Type B pancreatic cell (in vitro differentiated cells): ENCODE measurements at regions not wholly inside any gene's neighbourhood (a gene's known extent, or its start where the extent isn't known, plus 50 kb on each side); places are given as distances from the start of the nearest gene placed in this dataset.

Experiments
- DNase-seq: peaks from one replicate; pipeline ENCODE4 v3.0.0; 2021; ENCODE audit warnings: mixed read lengths; ENCODE audit not compliant: unreplicated experiment; ENCODE audit errors: extremely low spot score
- H3K27ac Mint-ChIP-seq: 2 replicates; pipeline ENCODE4 v1.8.0; 2021; ENCODE audit warnings: mild to moderate bottlenecking, mixed read lengths
- H3K27me3 Mint-ChIP-seq: 2 replicates; pipeline ENCODE4 v1.8.0; 2021; ENCODE audit warnings: mixed read lengths
- H3K36me3 Mint-ChIP-seq: 2 replicates; pipeline ENCODE4 v1.8.0; 2021; ENCODE audit warnings: mixed read lengths
- H3K4me1 Mint-ChIP-seq: one replicate; pipeline ENCODE4 v1.8.0; 2021; ENCODE audit warnings: mixed read lengths; ENCODE audit not compliant: unreplicated experiment
- H3K4me3 Mint-ChIP-seq: 2 replicates; pipeline ENCODE4 v1.8.0; 2021; ENCODE audit warnings: mild to moderate bottlenecking, mixed read lengths
- H3K9me3 Mint-ChIP-seq: 2 replicates; pipeline ENCODE4 v1.8.0; 2021; ENCODE audit warnings: mixed read lengths
- TF ChIP-seq, protein P1 (sequence below): fragments of 200-600 bp; sonication (generic); conservative IDR thresholded peaks from 2 replicates; pipeline ENCODE4 v1.5.0; 2021; ENCODE audit warnings: antibody characterized with exemption, mild to moderate bottlenecking

DNA sequence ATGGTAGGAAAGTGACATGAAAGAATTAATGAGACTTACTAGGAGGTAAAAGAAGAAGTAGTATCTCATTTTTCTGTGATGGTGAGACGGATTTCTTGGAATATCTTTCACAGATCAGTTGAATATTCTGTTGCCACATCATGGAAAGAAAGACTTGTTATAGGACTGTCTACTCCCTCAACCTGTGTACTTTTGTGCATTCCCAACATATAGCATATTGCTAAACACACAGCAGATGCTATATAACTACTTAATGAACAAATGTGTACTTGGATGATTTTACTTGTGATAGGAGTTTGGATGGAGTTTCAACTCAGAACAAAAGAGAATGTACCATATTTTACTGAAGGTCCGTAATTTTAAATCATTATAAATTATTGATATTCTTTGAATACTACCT is 128.5 kb downstream of the LURAP1L start:
- Mint-ChIP-seq H3K27ac (no peak overlapping the region), H3K36me3 (no peaks in the 10 kb centered on the region), H3K4me3 (no peak overlapping the region), H3K9me3 (peaks cover 7% of the 10 kb centered on the region), H3K27me3 (no peaks in the 10 kb centered on the region), H3K4me1 (no peaks in the 10 kb centered on the region)
- no peak for DNase-seq
- TF ChIP-seq, protein P1, sequence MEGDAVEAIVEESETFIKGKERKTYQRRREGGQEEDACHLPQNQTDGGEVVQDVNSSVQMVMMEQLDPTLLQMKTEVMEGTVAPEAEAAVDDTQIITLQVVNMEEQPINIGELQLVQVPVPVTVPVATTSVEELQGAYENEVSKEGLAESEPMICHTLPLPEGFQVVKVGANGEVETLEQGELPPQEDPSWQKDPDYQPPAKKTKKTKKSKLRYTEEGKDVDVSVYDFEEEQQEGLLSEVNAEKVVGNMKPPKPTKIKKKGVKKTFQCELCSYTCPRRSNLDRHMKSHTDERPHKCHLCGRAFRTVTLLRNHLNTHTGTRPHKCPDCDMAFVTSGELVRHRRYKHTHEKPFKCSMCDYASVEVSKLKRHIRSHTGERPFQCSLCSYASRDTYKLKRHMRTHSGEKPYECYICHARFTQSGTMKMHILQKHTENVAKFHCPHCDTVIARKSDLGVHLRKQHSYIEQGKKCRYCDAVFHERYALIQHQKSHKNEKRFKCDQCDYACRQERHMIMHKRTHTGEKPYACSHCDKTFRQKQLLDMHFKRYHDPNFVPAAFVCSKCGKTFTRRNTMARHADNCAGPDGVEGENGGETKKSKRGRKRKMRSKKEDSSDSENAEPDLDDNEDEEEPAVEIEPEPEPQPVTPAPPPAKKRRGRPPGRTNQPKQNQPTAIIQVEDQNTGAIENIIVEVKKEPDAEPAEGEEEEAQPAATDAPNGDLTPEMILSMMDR, result no peak

DNA sequence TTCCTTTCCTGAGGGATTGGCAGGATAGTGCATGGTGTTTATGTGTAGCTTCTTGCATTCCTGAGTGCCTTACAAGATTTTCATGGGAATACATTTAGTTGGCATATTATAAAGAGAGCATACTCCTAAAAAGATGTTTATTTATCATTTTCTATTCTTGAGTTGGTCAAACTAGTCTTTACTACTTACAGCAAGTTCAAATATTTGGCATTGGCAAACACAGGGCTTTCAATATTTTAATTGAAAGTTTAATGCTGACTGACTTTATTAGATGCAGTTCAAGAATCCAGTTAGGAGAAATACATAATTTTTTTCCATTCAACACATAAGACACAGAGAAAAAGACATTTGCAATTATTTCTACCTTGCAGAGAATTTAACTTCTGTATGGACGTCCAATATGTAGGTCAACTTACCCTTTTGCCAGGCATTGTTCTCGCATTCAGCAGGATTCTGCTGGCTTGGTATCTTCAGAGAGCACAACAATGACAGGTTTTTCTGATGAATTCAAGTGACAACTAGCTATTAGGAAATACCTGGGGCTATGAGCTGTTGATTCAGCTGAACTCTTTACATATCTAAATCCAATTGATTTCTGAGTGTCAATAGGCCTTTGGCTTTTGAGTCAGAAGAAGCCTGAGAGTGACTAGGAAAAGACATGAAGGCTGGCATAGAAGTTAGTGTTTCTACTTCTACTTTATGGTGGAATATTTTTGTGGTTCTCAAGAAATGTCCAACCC is 129.6 kb downstream of the LURAP1L start:
- DNase-seq, result no peak
- TF ChIP-seq, protein P1, result no peak
- Mint-ChIP-seq H3K27me3 (no peaks in the 10 kb centered on the region), H3K9me3 (peaks cover under 1% of the 10 kb centered on the region), H3K4me1 (no peaks in the 10 kb centered on the region), H3K36me3 (no peaks in the 10 kb centered on the region), H3K4me3 (no peak overlapping the region), H3K27ac (no peak overlapping the region)

DNA sequence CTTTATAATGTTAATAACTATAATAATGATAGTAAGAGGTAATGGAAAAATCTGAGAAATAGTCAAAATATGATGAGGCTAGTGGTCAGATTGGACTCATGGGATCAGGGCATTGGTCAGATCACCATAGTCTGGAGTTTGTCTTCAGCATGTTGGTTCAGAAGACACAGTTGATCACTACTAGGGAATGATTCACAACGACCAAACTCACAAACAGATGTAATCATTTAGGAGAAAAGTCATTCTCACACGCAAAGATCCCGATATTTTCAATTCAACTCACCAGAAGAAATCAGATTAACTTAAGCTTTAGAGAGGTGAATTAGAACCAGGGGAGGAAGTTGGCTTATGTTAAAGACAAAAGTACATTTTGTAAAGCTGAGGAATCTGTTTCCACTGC is 131.8 kb downstream of the LURAP1L start:
- TF ChIP-seq, protein P1, result no peak
- no peaks in the 10 kb centered on the region for H3K4me1 Mint-ChIP-seq
- no peak overlapping the region for H3K27ac Mint-ChIP-seq
- no peak overlapping the region for H3K4me3 Mint-ChIP-seq
- DNase-seq, result no peak
- H3K36me3 Mint-ChIP-seq, result no peaks in the 10 kb centered on the region
- no peaks in the 10 kb centered on the region for H3K27me3 Mint-ChIP-seq
- no peaks in the 10 kb centered on the region for H3K9me3 Mint-ChIP-seq

DNA sequence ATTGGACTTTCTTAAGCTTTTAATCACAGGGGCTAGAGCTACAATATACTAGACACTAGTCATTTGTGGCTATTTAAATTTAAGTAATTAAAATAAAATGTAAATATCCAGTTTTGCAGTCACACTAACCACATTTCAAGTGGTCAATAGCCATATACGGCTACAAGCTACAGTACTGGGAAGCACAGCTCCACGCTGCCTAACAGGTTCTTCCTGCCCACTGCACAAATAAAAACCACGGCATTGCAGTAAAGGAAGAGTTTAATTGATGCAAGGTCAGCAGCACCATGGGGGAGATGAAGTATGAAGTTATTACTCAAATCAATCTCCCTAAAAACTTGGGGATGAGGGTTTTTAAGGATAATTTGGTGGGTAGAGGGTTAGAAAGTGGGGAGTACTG is 134.1 kb downstream of the LURAP1L start:
- no peak overlapping the region for H3K27ac Mint-ChIP-seq
- no peaks in the 10 kb centered on the region for H3K9me3 Mint-ChIP-seq
- TF ChIP-seq, protein P1, result no peak
- no peak for DNase-seq
- no peaks in the 10 kb centered on the region for H3K27me3 Mint-ChIP-seq
- H3K4me1 Mint-ChIP-seq, result no peaks in the 10 kb centered on the region
- H3K36me3 Mint-ChIP-seq, result no peaks in the 10 kb centered on the region
- H3K4me3 Mint-ChIP-seq, result peak overlapping the region; percentile 20

DNA sequence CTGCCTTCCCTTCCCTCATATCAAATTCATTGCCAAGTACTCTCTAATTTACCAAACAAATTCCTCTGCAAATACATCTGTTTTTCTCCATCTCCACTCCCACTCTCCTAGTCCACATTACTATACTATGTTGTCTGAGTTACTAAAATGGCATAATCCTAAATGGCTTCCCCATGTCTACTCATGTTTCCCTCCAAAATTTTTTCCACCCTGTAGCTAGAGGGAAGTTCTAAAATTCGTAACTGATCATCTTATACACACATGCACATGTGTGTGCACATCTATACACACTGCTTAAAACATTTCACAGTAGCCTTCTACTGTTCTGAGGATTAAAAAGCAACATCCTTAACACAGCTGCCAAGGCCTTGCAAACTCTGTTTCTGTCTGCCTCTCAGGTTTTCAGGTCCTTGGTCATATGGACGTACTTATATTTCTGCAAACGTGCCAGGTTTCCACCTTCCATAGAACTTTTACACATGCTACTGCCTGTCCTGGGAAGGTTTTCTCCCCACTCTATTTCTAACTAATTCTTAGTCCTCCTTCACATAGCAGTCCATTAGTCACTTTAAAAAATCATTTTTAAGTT is 140.6 kb downstream of the LURAP1L start:
- Mint-ChIP-seq H3K9me3 (no peaks in the 10 kb centered on the region), H3K27me3 (no peaks in the 10 kb centered on the region), H3K36me3 (no peaks in the 10 kb centered on the region), H3K27ac (no peak overlapping the region), H3K4me3 (no peak overlapping the region), H3K4me1 (peaks cover 6% of the 10 kb centered on the region)
- TF ChIP-seq, protein P1, result no peak
- DNase-seq, result no peak
